ENCODE measurements at regions not wholly inside any gene's neighbourhood (a gene's known extent, or its start where the extent isn't known, plus 50 kb on each side); places are given as distances from the start of the nearest gene placed in this dataset.

GRCh38 chr20:22374678-22375590 is 209.4 kb downstream of the FOXA2 start:
- no peak for TF ChIP-seq CTCF (IDR thresholded peaks at IDR 0.05; ENCODE audit: low read depth, low read length)
- DNase-seq (ENCODE audit: low read depth, low spot score), result no peak
- POLR2A ChIA-PET, result no interaction called here

GRCh38 chr20:22374066-22374465 is 210.3 kb downstream of the FOXA2 start:
- ChIA-PET POLR2A (no interaction called here), CTCF (no interaction called here)
- TF ChIP-seq CTCF (IDR thresholded peaks at IDR 0.05; ENCODE audit: low read depth, low read length), result no peak
- no peak for DNase-seq (ENCODE audit: low read depth, low spot score)
- Histone ChIP-seq H3K9me3 (ENCODE audit: control insufficient read depth, insufficient read depth, low read length) (no peaks in the 10 kb centered on the region), H3K4me3 (ENCODE audit: low read depth, low read length) (no peak overlapping the region), H3K27ac (ENCODE audit: low read depth, low read length) (no peak overlapping the region), H3K27me3 (ENCODE audit: control insufficient read depth, insufficient read depth, low read length) (no peaks in the 10 kb centered on the region)

More at GRCh38 chr20:22374678-22375590, 209.4 kb downstream of the FOXA2 start:
- H3K4me3 ChIP-seq (ENCODE audit: low read depth, low read length), result no peak overlapping the region
- H3K27ac ChIP-seq (ENCODE audit: low read depth, low read length), result no peak overlapping the region
- H3K9me3 ChIP-seq (ENCODE audit: control insufficient read depth, insufficient read depth, low read length), result no peaks in the 10 kb centered on the region
- CTCF ChIA-PET, result no interaction called here
- H3K27me3 ChIP-seq (ENCODE audit: control insufficient read depth, insufficient read depth, low read length), result no peaks in the 10 kb centered on the region

GRCh38 chr20:22373164-22373895 is 211.0 kb downstream of the FOXA2 start:
- POLR2A ChIA-PET, result no interaction called here
- CTCF ChIA-PET, result no interaction called here

GRCh38 chr20:22371843-22372242 is 212.5 kb downstream of the FOXA2 start:
- no peak for DNase-seq (ENCODE audit: low read depth, low spot score)
- no peak for TF ChIP-seq CTCF (IDR thresholded peaks at IDR 0.05; ENCODE audit: low read depth, low read length)
- H3K27ac ChIP-seq (ENCODE audit: low read depth, low read length), result no peak overlapping the region
- CTCF ChIA-PET, result no interaction called here
- no peak overlapping the region for H3K4me3 ChIP-seq (ENCODE audit: low read depth, low read length)
- H3K9me3 ChIP-seq (ENCODE audit: control insufficient read depth, insufficient read depth, low read length), result no peaks in the 10 kb centered on the region
- no peaks in the 10 kb centered on the region for H3K27me3 ChIP-seq (ENCODE audit: control insufficient read depth, insufficient read depth, low read length)
- POLR2A ChIA-PET, result no interaction called here

More at GRCh38 chr20:22373164-22373895, 211.0 kb downstream of the FOXA2 start:
- DNase-seq (ENCODE audit: low read depth, low spot score), result no peak
- no peak overlapping the region for H3K27ac ChIP-seq (ENCODE audit: low read depth, low read length)
- H3K4me3 ChIP-seq (ENCODE audit: low read depth, low read length), result no peak overlapping the region
- TF ChIP-seq CTCF (IDR thresholded peaks at IDR 0.05; ENCODE audit: low read depth, low read length), result no peak
- no peaks in the 10 kb centered on the region for H3K9me3 ChIP-seq (ENCODE audit: control insufficient read depth, insufficient read depth, low read length)
- H3K27me3 ChIP-seq (ENCODE audit: control insufficient read depth, insufficient read depth, low read length), result no peaks in the 10 kb centered on the region

GRCh38 chr20:22370137-22370536 is 214.2 kb downstream of the FOXA2 start:
- TF ChIP-seq CTCF (IDR thresholded peaks at IDR 0.05; ENCODE audit: low read depth, low read length), result no peak
- CTCF ChIA-PET, result no interaction called here
- H3K27me3 ChIP-seq (ENCODE audit: control insufficient read depth, insufficient read depth, low read length), result no peaks in the 10 kb centered on the region
- POLR2A ChIA-PET, result no interaction called here
- H3K9me3 ChIP-seq (ENCODE audit: control insufficient read depth, insufficient read depth, low read length), result no peaks in the 10 kb centered on the region
- no peak for DNase-seq (ENCODE audit: low read depth, low spot score)
- no peak overlapping the region for H3K4me3 ChIP-seq (ENCODE audit: low read depth, low read length)
- no peak overlapping the region for H3K27ac ChIP-seq (ENCODE audit: low read depth, low read length)
